ENCODE measurements at regions not wholly inside any gene's neighbourhood (a gene's known extent, or its start where the extent isn't known, plus 50 kb on each side); places are given as distances from the start of the nearest gene placed in this dataset.

GRCh38 chr13:84332346-84332745, 450.1 kb upstream of the SLITRK1 start:
- TF ChIP-seq, protein P1, sequence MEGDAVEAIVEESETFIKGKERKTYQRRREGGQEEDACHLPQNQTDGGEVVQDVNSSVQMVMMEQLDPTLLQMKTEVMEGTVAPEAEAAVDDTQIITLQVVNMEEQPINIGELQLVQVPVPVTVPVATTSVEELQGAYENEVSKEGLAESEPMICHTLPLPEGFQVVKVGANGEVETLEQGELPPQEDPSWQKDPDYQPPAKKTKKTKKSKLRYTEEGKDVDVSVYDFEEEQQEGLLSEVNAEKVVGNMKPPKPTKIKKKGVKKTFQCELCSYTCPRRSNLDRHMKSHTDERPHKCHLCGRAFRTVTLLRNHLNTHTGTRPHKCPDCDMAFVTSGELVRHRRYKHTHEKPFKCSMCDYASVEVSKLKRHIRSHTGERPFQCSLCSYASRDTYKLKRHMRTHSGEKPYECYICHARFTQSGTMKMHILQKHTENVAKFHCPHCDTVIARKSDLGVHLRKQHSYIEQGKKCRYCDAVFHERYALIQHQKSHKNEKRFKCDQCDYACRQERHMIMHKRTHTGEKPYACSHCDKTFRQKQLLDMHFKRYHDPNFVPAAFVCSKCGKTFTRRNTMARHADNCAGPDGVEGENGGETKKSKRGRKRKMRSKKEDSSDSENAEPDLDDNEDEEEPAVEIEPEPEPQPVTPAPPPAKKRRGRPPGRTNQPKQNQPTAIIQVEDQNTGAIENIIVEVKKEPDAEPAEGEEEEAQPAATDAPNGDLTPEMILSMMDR (IDR thresholded peaks at IDR 0.05) = no peak
- TF ChIP-seq POLR2A (IDR thresholded peaks at IDR 0.05) = no peak
